B cell (primary cell): ENCODE measurements at regions not wholly inside any gene's neighbourhood (a gene's known extent, or its start where the extent isn't known, plus 50 kb on each side); places are given as distances from the start of the nearest gene placed in this dataset.

ENCODE experiments used
- CTCF ChIP-seq: fragments of 200-600 bp; IDR thresholded peaks from one replicate; pipeline ENCODE4 v1.8.0; 2022; ENCODE audit warnings: antibody characterized with exemption, mild to moderate bottlenecking
- EZH2 ChIP-seq: IDR thresholded peaks from 2 replicates; pipeline ENCODE4 v1.6.1; 2012; ENCODE audit warnings: borderline replicate concordance, low read depth, mild to moderate bottlenecking, moderate library complexity, low read length; ENCODE audit not compliant: insufficient read depth, poor library complexity, severe bottlenecking

GRCh38 chr16:77596261-77596660, 126.1 kb upstream of the NUDT7 start:
- TF ChIP-seq CTCF (no peak), EZH2 (no peak)
